A549 (cell line): ENCODE measurements at regions not wholly inside any gene's neighbourhood (a gene's known extent, or its start where the extent isn't known, plus 50 kb on each side); places are given as distances from the start of the nearest gene placed in this dataset.

Experiments used
- BHLHE40 ChIP-seq: IDR thresholded peaks from 2 replicates; pipeline ENCODE4 v1.6.1; 2012; ENCODE audit warnings: low read depth, low read length, inconsistent platforms
- CBX2 ChIP-seq: fragments of 200-600 bp; sonication (generic); IDR thresholded peaks from 2 replicates; pipeline ENCODE4 v1.6.1; 2016; ENCODE audit warnings: low read depth, mild to moderate bottlenecking, borderline replicate concordance
- CHD4 ChIP-seq: fragments of 200-600 bp; sonication (generic); IDR thresholded peaks from 2 replicates; pipeline ENCODE4 v1.6.1; 2016; ENCODE audit warnings: antibody characterized with exemption, mild to moderate bottlenecking, borderline replicate concordance
- EP300 ChIP-seq, 2 experiments: fragments of >200 bp; sonication (Bioruptor Twin); formaldehyde crosslinking; IDR thresholded peaks; 2 replicates in 1 of 2; 3 replicates in 1 of 2; pipeline ENCODE4 v1.6.1; 2016 to 2017
- HDAC2 ChIP-seq: fragments of 200-600 bp; sonication (generic); IDR thresholded peaks from 2 replicates; pipeline ENCODE4 v1.6.1; 2016
- HEYL ChIP-seq: fragments of 250-450 bp; sonication (Bioruptor Pico); IDR thresholded peaks from 2 replicates; pipeline ENCODE4 v1.8.0; 2021; ENCODE audit warnings: mild to moderate bottlenecking, moderate library complexity
- POLR2A ChIP-seq: IDR thresholded peaks from 2 replicates; pipeline ENCODE4 v1.6.1; 2012; ENCODE audit warnings: mild to moderate bottlenecking, low read length
- SMC3 ChIP-seq: fragments of >200 bp; sonication (Bioruptor Twin); formaldehyde crosslinking; IDR thresholded peaks from 3 replicates; pipeline ENCODE4 v1.6.1; 2018; ENCODE audit warnings: inconsistent platforms
- TF ChIP-seq, protein P1 (sequence below): fragments of >200 bp; sonication (Bioruptor Twin); formaldehyde crosslinking; IDR thresholded peaks from 3 replicates; pipeline ENCODE4 v1.6.1; 2016
- TF ChIP-seq, protein P2 (sequence below): fragments of >200 bp; sonication (Bioruptor Twin); formaldehyde crosslinking; IDR thresholded peaks from 3 replicates; pipeline ENCODE4 v1.5.1; 2016
- TF ChIP-seq, protein P3 (sequence below): IDR thresholded peaks from 2 replicates; pipeline ENCODE4 v1.6.1; 2012; ENCODE audit warnings: low read depth, borderline replicate concordance
- TF ChIP-seq, protein P4 (sequence below): fragments of 450-650 bp; IDR thresholded peaks from 2 replicates; pipeline ENCODE4 v1.6.1; 2014; ENCODE audit warnings: antibody characterized with exemption

DNA sequence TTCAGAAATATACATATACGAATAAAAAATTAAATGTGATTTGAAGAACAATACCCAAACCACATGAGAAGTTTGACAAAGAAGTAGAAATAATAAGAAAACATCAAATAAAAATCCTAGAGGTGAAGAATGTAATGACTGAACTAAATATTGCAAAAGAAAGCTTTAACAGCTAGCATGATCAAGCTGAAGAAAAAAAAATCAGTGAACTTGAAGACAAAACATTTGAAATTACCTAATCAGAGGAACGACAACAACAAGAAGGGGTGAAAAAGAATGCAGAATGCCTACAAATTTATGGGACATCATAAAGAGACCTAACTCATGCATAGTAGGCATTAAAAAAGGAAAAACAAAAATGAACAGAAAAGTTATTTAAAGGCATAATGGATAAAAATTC is 60.5 kb upstream of the SPEF2 start:
- TF ChIP-seq, protein P1, sequence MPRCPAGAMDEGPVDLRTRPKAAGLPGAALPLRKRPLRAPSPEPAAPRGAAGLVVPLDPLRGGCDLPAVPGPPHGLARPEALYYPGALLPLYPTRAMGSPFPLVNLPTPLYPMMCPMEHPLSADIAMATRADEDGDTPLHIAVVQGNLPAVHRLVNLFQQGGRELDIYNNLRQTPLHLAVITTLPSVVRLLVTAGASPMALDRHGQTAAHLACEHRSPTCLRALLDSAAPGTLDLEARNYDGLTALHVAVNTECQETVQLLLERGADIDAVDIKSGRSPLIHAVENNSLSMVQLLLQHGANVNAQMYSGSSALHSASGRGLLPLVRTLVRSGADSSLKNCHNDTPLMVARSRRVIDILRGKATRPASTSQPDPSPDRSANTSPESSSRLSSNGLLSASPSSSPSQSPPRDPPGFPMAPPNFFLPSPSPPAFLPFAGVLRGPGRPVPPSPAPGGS: no peak
- TF ChIP-seq POLR2A (no peak), HDAC2 (no peak), CHD4 (no peak), BHLHE40 (no peak), EP300 (IDR thresholded peaks at IDR 0.05) (no peak), HEYL (CRISPR knock-in tag) (no peak), CBX2 (no peak), SMC3 (no peak)
- TF ChIP-seq, protein P2, sequence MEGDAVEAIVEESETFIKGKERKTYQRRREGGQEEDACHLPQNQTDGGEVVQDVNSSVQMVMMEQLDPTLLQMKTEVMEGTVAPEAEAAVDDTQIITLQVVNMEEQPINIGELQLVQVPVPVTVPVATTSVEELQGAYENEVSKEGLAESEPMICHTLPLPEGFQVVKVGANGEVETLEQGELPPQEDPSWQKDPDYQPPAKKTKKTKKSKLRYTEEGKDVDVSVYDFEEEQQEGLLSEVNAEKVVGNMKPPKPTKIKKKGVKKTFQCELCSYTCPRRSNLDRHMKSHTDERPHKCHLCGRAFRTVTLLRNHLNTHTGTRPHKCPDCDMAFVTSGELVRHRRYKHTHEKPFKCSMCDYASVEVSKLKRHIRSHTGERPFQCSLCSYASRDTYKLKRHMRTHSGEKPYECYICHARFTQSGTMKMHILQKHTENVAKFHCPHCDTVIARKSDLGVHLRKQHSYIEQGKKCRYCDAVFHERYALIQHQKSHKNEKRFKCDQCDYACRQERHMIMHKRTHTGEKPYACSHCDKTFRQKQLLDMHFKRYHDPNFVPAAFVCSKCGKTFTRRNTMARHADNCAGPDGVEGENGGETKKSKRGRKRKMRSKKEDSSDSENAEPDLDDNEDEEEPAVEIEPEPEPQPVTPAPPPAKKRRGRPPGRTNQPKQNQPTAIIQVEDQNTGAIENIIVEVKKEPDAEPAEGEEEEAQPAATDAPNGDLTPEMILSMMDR: no peak
- TF ChIP-seq, protein P3, sequence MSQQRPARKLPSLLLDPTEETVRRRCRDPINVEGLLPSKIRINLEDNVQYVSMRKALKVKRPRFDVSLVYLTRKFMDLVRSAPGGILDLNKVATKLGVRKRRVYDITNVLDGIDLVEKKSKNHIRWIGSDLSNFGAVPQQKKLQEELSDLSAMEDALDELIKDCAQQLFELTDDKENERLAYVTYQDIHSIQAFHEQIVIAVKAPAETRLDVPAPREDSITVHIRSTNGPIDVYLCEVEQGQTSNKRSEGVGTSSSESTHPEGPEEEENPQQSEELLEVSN: no peak
- TF ChIP-seq, protein P4, sequence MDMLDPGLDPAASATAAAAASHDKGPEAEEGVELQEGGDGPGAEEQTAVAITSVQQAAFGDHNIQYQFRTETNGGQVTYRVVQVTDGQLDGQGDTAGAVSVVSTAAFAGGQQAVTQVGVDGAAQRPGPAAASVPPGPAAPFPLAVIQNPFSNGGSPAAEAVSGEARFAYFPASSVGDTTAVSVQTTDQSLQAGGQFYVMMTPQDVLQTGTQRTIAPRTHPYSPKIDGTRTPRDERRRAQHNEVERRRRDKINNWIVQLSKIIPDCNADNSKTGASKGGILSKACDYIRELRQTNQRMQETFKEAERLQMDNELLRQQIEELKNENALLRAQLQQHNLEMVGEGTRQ: no peak
